Liver (tissue), 8 donors: ENCODE measurements at regions not wholly inside any gene's neighbourhood (a gene's known extent, or its start where the extent isn't known, plus 50 kb on each side); places are given as distances from the start of the nearest gene placed in this dataset.
"Not testable (repeated sequence)": the region's sequence is repeated elsewhere in the genome, so short reads cannot be mapped to it uniquely, and the experiment has no call there.

Experiments
- DNase-seq: peaks from one replicate; pipeline ENCODE4 v3.0.0-alpha.2; 2017; ENCODE audit warnings: low spot score
- H3K27ac ChIP-seq, 2 donors: one replicate each; pipeline ENCODE4 v1.7.0; 2013; ENCODE audit warnings: inconsistent platforms in 2 of 2, low read length in 2 of 2, control low read depth in 1 of 2, low read depth in 1 of 2, mild to moderate bottlenecking in 1 of 2
- H3K27me3 ChIP-seq, 4 donors: one replicate each; pipeline versions ENCODE4 v1.6.1 to v1.7.0; 2013; ENCODE audit warnings: low read length in 3 of 4, inconsistent platforms in 1 of 4, mild to moderate bottlenecking in 1 of 4, moderate library complexity in 1 of 4; ENCODE audit not compliant: control insufficient read depth in 4 of 4, insufficient read depth in 4 of 4
- H3K36me3 ChIP-seq, 4 donors: one replicate each; pipeline versions ENCODE4 v1.6.1 to v1.7.0; 2013; ENCODE audit warnings: low read length in 3 of 4, mild to moderate bottlenecking in 3 of 4, low read depth in 1 of 4, moderate library complexity in 1 of 4; ENCODE audit not compliant: control insufficient read depth in 4 of 4, insufficient read depth in 3 of 4
- H3K4me1 ChIP-seq, 4 donors: one replicate each; pipeline versions ENCODE4 v1.6.1 to v1.7.0; 2013; ENCODE audit warnings: low read length in 3 of 4, mild to moderate bottlenecking in 3 of 4, moderate library complexity in 1 of 4; ENCODE audit not compliant: control insufficient read depth in 4 of 4, insufficient read depth in 4 of 4
- H3K4me3 ChIP-seq, 3 donors: one replicate each; pipeline versions ENCODE4 v1.6.1 to v1.7.0; 2013; ENCODE audit warnings: low read length in 3 of 3, control low read depth in 1 of 3, low read depth in 1 of 3, mild to moderate bottlenecking in 1 of 3
- H3K9ac ChIP-seq, 2 donors: one replicate each; pipeline ENCODE4 v1.7.0; 2013; ENCODE audit warnings: low read length in 2 of 2, mild to moderate bottlenecking in 2 of 2, moderate library complexity in 2 of 2, control low read depth in 1 of 2, low read depth in 1 of 2
- H3K9me3 ChIP-seq, 4 donors: one replicate each; pipeline versions ENCODE4 v1.6.1 to v1.7.0; 2013; ENCODE audit warnings: low read length in 3 of 4; ENCODE audit not compliant: control insufficient read depth in 4 of 4
- FOXA1 ChIP-seq: IDR thresholded peaks from 2 replicates; pipeline ENCODE4 v1.6.1; 2016; ENCODE audit warnings: antibody characterized with exemption
- FOXA2 ChIP-seq: IDR thresholded peaks from 2 replicates; pipeline ENCODE4 v1.6.1; 2016; ENCODE audit warnings: antibody characterized with exemption
- GABPA ChIP-seq, 2 donors: IDR thresholded peaks in 1 of 2; conservative IDR thresholded peaks in 1 of 2; 2 replicates each; pipeline ENCODE4 v1.6.1; 2016; ENCODE audit warnings: antibody characterized with exemption in 2 of 2, mild to moderate bottlenecking in 1 of 2, moderate library complexity in 1 of 2
- HNF4G ChIP-seq: IDR thresholded peaks from 2 replicates; pipeline ENCODE4 v1.6.1; 2016; ENCODE audit warnings: antibody characterized with exemption
- JUND ChIP-seq, 2 donors: IDR thresholded peaks; 2 replicates each; pipeline ENCODE4 v1.6.1; 2016; ENCODE audit warnings: antibody characterized with exemption in 2 of 2
- NR2F2 ChIP-seq: IDR thresholded peaks from 2 replicates; pipeline ENCODE4 v1.6.1; 2016; ENCODE audit warnings: antibody characterized with exemption
- RXRA ChIP-seq, 2 donors: IDR thresholded peaks; 2 replicates each; pipeline ENCODE4 v1.6.1; 2017 to 2018; ENCODE audit warnings: antibody characterized with exemption in 2 of 2, mild to moderate bottlenecking in 1 of 2
- YY1 ChIP-seq: IDR thresholded peaks from 2 replicates; pipeline ENCODE4 v1.6.1; 2016; ENCODE audit warnings: antibody characterized with exemption, mild to moderate bottlenecking
- WGBS: extraction: QIAGEN DNeasy Blood & Tissue Kit; methylation state at CpG from one replicate; pipeline ENCODE4 v1.1.7; 2013; 5-methylcytosine and 5-hydroxymethylcytosine counted together
- TF ChIP-seq, protein P1 (sequence below): IDR thresholded peaks from 2 replicates; pipeline ENCODE4 v1.6.1; 2016; ENCODE audit warnings: antibody characterized with exemption
- TF ChIP-seq, protein P2 (sequence below): IDR thresholded peaks from 2 replicates; pipeline ENCODE4 v1.6.1; 2016; ENCODE audit warnings: antibody characterized with exemption
- TF ChIP-seq, protein P3 (sequence below): IDR thresholded peaks from 2 replicates; pipeline ENCODE4 v1.6.1; 2016; ENCODE audit warnings: antibody characterized with exemption, mild to moderate bottlenecking
- TF ChIP-seq, protein P4 (sequence below): fragments of 150-350 bp; IDR thresholded peaks from 2 replicates; pipeline ENCODE4 v1.5.1; 2017; ENCODE audit warnings: improper control_type of control experiment, low read depth, low read length; ENCODE audit not compliant: missing input control
- donor health status: healthy.
- donor health status: healthy.
- donor health status: healthy.
- donor health status: healthy.
- donor health status: healthy.

DNA sequence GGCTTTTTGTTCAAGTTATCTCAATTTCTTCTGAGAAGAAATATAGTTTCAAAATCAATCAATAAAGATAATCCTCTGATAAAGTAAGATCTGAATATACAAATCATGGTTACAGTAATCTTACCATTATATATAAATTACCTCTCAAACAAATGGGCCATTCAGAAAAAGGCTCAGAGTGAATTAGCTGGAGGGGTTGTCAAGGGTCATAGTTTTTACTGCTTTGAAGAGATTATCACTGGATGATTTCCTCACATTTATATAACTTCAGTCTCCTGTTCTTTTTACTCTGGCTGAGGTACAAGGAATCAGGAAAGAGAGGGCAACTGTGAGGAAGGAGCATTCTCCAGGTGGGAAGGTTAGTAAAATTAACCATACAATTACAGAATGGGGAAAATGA, 148.6 kb upstream of the ELL2 start:
- peaks cover 10 to 31% (median 18%) of the 10 kb centered on the region in 4 donors for H3K4me1 ChIP-seq
- no peak for DNase-seq
- no peak overlapping the region for H3K9ac ChIP-seq
- no peaks in the 10 kb centered on the region for H3K27me3 ChIP-seq
- no peaks in the 10 kb centered on the region for H3K9me3 ChIP-seq
- no peaks in the 10 kb centered on the region for H3K36me3 ChIP-seq
- no peak overlapping the region for H3K27ac ChIP-seq
- H3K4me3 ChIP-seq: no peak overlapping the region
- no peak for TF ChIP-seq FOXA1
- TF ChIP-seq, protein P1, sequence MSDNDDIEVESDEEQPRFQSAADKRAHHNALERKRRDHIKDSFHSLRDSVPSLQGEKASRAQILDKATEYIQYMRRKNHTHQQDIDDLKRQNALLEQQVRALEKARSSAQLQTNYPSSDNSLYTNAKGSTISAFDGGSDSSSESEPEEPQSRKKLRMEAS: no peak
- TF ChIP-seq, protein P2, sequence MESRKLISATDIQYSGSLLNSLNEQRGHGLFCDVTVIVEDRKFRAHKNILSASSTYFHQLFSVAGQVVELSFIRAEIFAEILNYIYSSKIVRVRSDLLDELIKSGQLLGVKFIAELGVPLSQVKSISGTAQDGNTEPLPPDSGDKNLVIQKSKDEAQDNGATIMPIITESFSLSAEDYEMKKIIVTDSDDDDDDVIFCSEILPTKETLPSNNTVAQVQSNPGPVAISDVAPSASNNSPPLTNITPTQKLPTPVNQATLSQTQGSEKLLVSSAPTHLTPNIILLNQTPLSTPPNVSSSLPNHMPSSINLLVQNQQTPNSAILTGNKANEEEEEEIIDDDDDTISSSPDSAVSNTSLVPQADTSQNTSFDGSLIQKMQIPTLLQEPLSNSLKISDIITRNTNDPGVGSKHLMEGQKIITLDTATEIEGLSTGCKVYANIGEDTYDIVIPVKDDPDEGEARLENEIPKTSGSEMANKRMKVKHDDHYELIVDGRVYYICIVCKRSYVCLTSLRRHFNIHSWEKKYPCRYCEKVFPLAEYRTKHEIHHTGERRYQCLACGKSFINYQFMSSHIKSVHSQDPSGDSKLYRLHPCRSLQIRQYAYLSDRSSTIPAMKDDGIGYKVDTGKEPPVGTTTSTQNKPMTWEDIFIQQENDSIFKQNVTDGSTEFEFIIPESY: no peak
- TF ChIP-seq HNF4G: no peak
- no peak for TF ChIP-seq JUND (IDR thresholded peaks at IDR 0.05)
- TF ChIP-seq YY1: no peak

DNA sequence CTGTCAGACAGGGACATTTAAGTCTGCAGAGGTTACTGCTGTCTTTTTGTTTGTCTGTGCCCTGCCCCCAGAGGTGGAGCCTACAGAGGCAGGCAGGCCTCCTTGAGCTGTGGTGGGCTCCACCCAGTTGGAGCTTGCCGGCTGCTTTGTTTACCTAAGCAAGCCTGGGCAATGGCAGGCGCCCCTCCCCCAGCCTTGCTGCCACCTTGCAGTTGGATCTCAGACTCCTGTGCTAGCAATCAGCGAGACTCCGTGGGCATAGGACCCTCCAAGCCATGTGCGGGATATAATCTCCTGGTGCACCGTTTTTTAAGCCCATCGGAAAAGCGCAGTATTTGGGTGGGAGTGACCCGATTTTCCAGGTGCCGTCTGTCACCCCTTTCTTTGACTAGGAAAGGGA, 147.0 kb upstream of the ELL2 start:
- peaks cover 4 to 21% (median 13%) of the 10 kb centered on the region in 4 donors for H3K4me1 ChIP-seq
- not testable (repeated sequence) for H3K9ac ChIP-seq, H3K4me3 ChIP-seq, H3K27ac ChIP-seq, H3K9me3 ChIP-seq, H3K27me3 ChIP-seq, DNase-seq, H3K36me3 ChIP-seq
- 88% methylated on average over 9 of the region's 10 CpGs for WGBS

DNA sequence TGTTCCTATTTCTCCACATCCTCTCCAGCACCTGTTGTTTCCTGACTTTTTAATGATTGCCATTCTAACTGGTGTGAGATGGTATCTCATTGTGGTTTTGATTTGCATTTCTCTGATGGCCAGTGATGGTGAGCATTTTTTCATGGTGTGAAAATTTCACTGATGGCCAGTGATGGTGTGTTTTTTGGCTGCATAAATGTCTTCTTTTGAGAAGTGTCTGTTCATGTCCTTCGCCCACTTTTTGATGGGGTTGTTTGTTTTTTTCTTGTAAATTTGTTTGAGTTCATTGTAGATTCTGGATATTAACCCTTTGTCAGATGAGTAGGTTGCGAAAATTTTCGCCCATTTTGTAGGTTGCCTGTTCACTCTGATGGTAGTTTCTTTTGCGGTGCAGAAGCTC, 142.2 kb upstream of the ELL2 start:
- not testable (repeated sequence) for H3K9me3 ChIP-seq

DNA sequence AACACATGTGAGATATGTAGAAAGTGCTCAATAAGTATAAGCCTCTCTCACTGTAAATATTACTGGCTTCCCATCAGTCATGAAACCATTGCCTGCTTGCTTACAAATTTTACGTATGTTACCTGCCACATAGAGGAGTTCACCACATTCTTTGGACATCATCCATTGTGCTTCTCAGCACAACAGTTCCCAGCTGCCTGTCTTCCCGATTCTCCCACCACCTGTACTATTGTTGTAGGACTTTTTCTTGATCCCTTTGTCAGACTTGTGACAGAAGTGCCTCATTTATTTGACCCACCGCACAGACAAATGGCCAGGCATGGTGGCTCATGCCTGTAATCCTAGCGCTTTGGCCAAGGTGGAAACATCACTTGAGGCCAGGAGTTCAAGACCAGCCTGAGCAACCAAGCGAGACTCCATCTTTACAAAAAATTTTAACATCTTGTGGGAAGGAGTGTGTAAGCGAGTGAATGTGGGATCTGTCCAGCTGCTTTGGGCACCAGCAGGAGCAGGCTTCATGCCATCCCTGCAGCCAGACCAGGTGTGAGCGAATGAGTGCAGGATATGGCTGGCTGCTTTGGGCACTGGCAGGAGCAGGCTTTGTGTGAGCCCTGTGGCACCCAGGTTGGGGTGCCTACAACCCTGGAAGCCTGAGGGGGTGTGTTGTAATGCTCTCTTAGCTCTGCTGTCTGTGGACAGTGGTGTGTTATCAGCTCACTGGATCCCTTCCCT, 139.9 kb upstream of the ELL2 start:
- DNase-seq: no peak
- no peak overlapping the region for H3K27ac ChIP-seq
- no peak overlapping the region for H3K9ac ChIP-seq
- no peaks in the 10 kb centered on the region for H3K9me3 ChIP-seq
- no peaks in the 10 kb centered on the region for H3K4me1 ChIP-seq
- no peaks in the 10 kb centered on the region for H3K36me3 ChIP-seq
- WGBS: 97% methylated on average over 7 of the region's 7 CpGs
- no peaks in the 10 kb centered on the region for H3K27me3 ChIP-seq
- no peak overlapping the region for H3K4me3 ChIP-seq
- TF ChIP-seq NR2F2 (no peak), HNF4G (no peak), GABPA (IDR thresholded peaks at IDR 0.05 in 1 of 2, conservative IDR thresholded peaks at IDR 0.05 in 1 of 2) (no peak), YY1 (no peak), FOXA2 (no peak), RXRA (IDR thresholded peaks at IDR 0.05) (no peak)
- TF ChIP-seq, protein P2: no peak
- TF ChIP-seq, protein P3, sequence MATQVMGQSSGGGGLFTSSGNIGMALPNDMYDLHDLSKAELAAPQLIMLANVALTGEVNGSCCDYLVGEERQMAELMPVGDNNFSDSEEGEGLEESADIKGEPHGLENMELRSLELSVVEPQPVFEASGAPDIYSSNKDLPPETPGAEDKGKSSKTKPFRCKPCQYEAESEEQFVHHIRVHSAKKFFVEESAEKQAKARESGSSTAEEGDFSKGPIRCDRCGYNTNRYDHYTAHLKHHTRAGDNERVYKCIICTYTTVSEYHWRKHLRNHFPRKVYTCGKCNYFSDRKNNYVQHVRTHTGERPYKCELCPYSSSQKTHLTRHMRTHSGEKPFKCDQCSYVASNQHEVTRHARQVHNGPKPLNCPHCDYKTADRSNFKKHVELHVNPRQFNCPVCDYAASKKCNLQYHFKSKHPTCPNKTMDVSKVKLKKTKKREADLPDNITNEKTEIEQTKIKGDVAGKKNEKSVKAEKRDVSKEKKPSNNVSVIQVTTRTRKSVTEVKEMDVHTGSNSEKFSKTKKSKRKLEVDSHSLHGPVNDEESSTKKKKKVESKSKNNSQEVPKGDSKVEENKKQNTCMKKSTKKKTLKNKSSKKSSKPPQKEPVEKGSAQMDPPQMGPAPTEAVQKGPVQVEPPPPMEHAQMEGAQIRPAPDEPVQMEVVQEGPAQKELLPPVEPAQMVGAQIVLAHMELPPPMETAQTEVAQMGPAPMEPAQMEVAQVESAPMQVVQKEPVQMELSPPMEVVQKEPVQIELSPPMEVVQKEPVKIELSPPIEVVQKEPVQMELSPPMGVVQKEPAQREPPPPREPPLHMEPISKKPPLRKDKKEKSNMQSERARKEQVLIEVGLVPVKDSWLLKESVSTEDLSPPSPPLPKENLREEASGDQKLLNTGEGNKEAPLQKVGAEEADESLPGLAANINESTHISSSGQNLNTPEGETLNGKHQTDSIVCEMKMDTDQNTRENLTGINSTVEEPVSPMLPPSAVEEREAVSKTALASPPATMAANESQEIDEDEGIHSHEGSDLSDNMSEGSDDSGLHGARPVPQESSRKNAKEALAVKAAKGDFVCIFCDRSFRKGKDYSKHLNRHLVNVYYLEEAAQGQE: no peak
- TF ChIP-seq, protein P4, sequence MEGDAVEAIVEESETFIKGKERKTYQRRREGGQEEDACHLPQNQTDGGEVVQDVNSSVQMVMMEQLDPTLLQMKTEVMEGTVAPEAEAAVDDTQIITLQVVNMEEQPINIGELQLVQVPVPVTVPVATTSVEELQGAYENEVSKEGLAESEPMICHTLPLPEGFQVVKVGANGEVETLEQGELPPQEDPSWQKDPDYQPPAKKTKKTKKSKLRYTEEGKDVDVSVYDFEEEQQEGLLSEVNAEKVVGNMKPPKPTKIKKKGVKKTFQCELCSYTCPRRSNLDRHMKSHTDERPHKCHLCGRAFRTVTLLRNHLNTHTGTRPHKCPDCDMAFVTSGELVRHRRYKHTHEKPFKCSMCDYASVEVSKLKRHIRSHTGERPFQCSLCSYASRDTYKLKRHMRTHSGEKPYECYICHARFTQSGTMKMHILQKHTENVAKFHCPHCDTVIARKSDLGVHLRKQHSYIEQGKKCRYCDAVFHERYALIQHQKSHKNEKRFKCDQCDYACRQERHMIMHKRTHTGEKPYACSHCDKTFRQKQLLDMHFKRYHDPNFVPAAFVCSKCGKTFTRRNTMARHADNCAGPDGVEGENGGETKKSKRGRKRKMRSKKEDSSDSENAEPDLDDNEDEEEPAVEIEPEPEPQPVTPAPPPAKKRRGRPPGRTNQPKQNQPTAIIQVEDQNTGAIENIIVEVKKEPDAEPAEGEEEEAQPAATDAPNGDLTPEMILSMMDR: no peak
- TF ChIP-seq, protein P1: no peak

More for the DNA sequence above, 142.2 kb upstream of the ELL2 start:
- H3K4me3 ChIP-seq, H3K36me3 ChIP-seq, DNase-seq, H3K27me3 ChIP-seq, H3K27ac ChIP-seq, H3K9ac ChIP-seq, H3K4me1 ChIP-seq: not testable (repeated sequence)
- WGBS: 97% methylated on average over 4 of the region's 4 CpGs
